Stomach (tissue), 8 donors: ENCODE measurements at regions not wholly inside any gene's neighbourhood (a gene's known extent, or its start where the extent isn't known, plus 50 kb on each side); places are given as distances from the start of the nearest gene placed in this dataset.

Source experiments
- DNase-seq, 2 donors: peaks; one replicate each; pipeline versions ENCODE4 v3.0.0 to v3.0.0-alpha.2; 2013 to 2019
- H3K27ac ChIP-seq, 5 donors: fragments of 200-600 bp in 4 of 5; sonication (generic) in 4 of 5; one replicate each; pipeline ENCODE4 v1.5.1; 2013 to 2019; ENCODE audit warnings: mild to moderate bottlenecking in 1 of 5, moderate library complexity in 1 of 5
- H3K27me3 ChIP-seq, 3 donors: fragments of 200-600 bp; sonication (generic); one replicate each; pipeline ENCODE4 v1.5.1; 2017 to 2019; ENCODE audit warnings: mixed run types in 1 of 3
- H3K36me3 ChIP-seq, 4 donors: fragments of 200-600 bp; sonication (generic); 1 replicate in 3 of 4; 2 replicates in 1 of 4; pipeline ENCODE4 v1.5.1; 2016 to 2019
- H3K4me1 ChIP-seq, 4 donors: fragments of 200-600 bp; sonication (generic); one replicate each; pipeline ENCODE4 v1.5.1; 2016 to 2019
- H3K4me3 ChIP-seq, 4 donors: fragments of 200-600 bp; sonication (generic) in 3 of 4; one replicate each; pipeline ENCODE4 v1.5.1; 2016 to 2019; ENCODE audit warnings: mild to moderate bottlenecking in 1 of 4
- H3K9me3 ChIP-seq, 4 donors: fragments of 200-600 bp; sonication (generic); one replicate each; pipeline ENCODE4 v1.5.1; 2016 to 2019
- EP300 ChIP-seq: sonication (generic); formaldehyde crosslinking; IDR thresholded peaks from one replicate; pipeline ENCODE4 v1.6.1; 2017; ENCODE audit warnings: antibody characterized with exemption
- POLR2A ChIP-seq, 4 donors: fragments of 450-650 bp; IDR thresholded peaks; one replicate each; pipeline ENCODE4 v1.6.1; 2016; ENCODE audit warnings: antibody characterized with exemption in 4 of 4, control low read depth in 2 of 4, mild to moderate bottlenecking in 1 of 4, moderate library complexity in 1 of 4
- POLR2AphosphoS5 ChIP-seq, 3 donors: sonication (generic); formaldehyde crosslinking; IDR thresholded peaks; one replicate each; pipeline ENCODE4 v1.6.1; 2016; ENCODE audit warnings: antibody characterized with exemption in 3 of 3
- WGBS, 5 donors: extraction: QIAGEN DNeasy Blood & Tissue Kit in 3 of 5; methylation state at CpG; one replicate each; pipeline versions ENCODE4 v1.1.5 to v1.1.7; 2013 to 2018; 5-methylcytosine and 5-hydroxymethylcytosine counted together
- intact Hi-C: fragments of 100-400 bp; cut with DNase I; formaldehyde crosslinking; loops from one replicate; pipeline ENCODE4 v1.15.1; 2023; ENCODE audit warnings: low total_unique reads
- TF ChIP-seq, protein P1 (sequence below), 7 experiments: fragments of 450-650 bp in 4 of 7; fragments of 200-600 bp in 3 of 7; sonication (generic) in 3 of 7; IDR thresholded peaks; one replicate each; pipeline ENCODE4 v1.5.1; 2016 to 2019; ENCODE audit warnings: antibody characterized with exemption in 7 of 7, control low read depth in 2 of 7, mild to moderate bottlenecking in 1 of 7
- donor health status: healthy with polysubstance abuse.
- donor health status: Bipolar disorder and iron deficiency.
- donor health status: healthy.

GRCh38 chr12:92032965-92033364, 112.7 kb downstream of the BTG1 start:
- Histone ChIP-seq H3K4me1 (peaks cover 10 to 83% (median 61%) of the 10 kb centered on the region in 4 donors), H3K4me3 (no peak overlapping the region), H3K27ac (peak overlapping the region; percentile 18 to 86 (median 77)), H3K9me3 (no peaks in the 10 kb centered on the region), H3K36me3 (no peaks in the 10 kb centered on the region), H3K27me3 (no peaks in the 10 kb centered on the region)
- intact Hi-C loops: no loop called here
- peak in 1 of 3 donors; percentile 52 for TF ChIP-seq POLR2AphosphoS5 (IDR thresholded peaks at IDR 0.05)
- no peak for TF ChIP-seq EP300
- TF ChIP-seq, protein P1, sequence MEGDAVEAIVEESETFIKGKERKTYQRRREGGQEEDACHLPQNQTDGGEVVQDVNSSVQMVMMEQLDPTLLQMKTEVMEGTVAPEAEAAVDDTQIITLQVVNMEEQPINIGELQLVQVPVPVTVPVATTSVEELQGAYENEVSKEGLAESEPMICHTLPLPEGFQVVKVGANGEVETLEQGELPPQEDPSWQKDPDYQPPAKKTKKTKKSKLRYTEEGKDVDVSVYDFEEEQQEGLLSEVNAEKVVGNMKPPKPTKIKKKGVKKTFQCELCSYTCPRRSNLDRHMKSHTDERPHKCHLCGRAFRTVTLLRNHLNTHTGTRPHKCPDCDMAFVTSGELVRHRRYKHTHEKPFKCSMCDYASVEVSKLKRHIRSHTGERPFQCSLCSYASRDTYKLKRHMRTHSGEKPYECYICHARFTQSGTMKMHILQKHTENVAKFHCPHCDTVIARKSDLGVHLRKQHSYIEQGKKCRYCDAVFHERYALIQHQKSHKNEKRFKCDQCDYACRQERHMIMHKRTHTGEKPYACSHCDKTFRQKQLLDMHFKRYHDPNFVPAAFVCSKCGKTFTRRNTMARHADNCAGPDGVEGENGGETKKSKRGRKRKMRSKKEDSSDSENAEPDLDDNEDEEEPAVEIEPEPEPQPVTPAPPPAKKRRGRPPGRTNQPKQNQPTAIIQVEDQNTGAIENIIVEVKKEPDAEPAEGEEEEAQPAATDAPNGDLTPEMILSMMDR (IDR thresholded peaks at IDR 0.05): no peak
- WGBS, 5 donors: 29 to 66% (median 56%) methylated on average over 3 of the region's 3 CpGs
- peak in 1 of 2 donors; percentile 44 for DNase-seq

DNA sequence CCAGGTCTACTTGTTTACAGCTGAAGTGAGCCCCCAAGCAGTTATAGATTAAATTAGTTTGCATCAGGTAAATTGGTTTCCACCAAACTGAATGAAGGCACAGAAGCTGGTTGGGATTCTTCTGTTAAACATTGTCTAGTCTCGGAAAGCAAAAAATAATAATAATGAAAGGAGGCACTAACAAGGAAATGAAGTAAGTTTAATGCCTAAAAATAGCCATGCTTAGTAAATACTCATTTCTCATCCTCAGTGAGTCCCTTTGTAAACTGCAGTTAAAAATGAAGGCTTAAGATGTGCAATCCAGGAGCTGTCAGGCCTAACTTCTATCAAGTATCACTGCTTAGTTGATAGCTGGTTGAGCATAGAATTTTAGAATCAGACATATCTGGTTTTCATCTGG, 113.5 kb downstream of the BTG1 start:
- H3K36me3 ChIP-seq: no peaks in the 10 kb centered on the region
- H3K27ac ChIP-seq: peak overlapping the region in 4 of 5 donors; percentile 65 to 86 (median 78)
- WGBS, 5 donors: 36 to 81% (median 71%) methylated on average over 1 of the region's 1 CpG
- DNase-seq: no peak
- H3K4me3 ChIP-seq: no peak overlapping the region
- H3K9me3 ChIP-seq: no peaks in the 10 kb centered on the region
- intact Hi-C loops: no loop called here
- H3K4me1 ChIP-seq: peaks cover 10 to 92% (median 63%) of the 10 kb centered on the region in 4 donors
- H3K27me3 ChIP-seq: no peaks in the 10 kb centered on the region
- no peak for TF ChIP-seq EP300
- TF ChIP-seq, protein P1 (IDR thresholded peaks at IDR 0.05): no peak
- TF ChIP-seq POLR2AphosphoS5 (IDR thresholded peaks at IDR 0.05): no peak
- TF ChIP-seq POLR2A (IDR thresholded peaks at IDR 0.05): no peak

DNA sequence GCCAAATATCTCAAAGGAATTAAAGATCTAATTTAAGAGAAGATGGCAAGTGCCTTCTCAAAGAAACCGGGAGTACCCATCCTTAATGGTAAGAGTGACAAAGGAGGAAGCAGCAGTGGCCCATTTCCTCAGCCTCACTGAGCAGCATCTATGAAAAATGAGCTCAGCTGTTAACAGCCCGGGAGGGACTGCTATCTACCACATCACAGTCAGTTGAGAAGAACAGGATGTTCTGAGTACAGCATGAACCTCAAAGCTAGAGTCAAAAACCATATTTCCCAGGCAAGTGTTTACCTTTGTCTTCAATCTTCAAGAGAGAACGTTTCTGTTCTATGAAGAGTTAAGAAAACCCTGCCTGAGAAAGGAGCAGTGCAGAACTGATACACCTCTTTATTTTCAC, 115.0 kb downstream of the BTG1 start:
- Histone ChIP-seq H3K27me3 (no peaks in the 10 kb centered on the region), H3K4me1 (peaks cover 10 to 82% (median 58%) of the 10 kb centered on the region in 4 donors), H3K27ac (peak overlapping the region in 4 of 5 donors; percentile 65 to 86 (median 78)), H3K9me3 (no peaks in the 10 kb centered on the region), H3K4me3 (no peak overlapping the region), H3K36me3 (no peaks in the 10 kb centered on the region)
- DNase-seq: peak; percentile 53 to 74
- peak; percentile 75 for TF ChIP-seq EP300
- TF ChIP-seq POLR2A (IDR thresholded peaks at IDR 0.05): no peak
- TF ChIP-seq POLR2AphosphoS5 (IDR thresholded peaks at IDR 0.05): peak; percentile 84 to 91 (median 85)
- TF ChIP-seq, protein P1 (IDR thresholded peaks at IDR 0.05): no peak
- 2 to 17% (median 4%) methylated on average over 3 of the region's 3 CpGs for WGBS, 5 donors
- intact Hi-C loops: no loop called here

DNA sequence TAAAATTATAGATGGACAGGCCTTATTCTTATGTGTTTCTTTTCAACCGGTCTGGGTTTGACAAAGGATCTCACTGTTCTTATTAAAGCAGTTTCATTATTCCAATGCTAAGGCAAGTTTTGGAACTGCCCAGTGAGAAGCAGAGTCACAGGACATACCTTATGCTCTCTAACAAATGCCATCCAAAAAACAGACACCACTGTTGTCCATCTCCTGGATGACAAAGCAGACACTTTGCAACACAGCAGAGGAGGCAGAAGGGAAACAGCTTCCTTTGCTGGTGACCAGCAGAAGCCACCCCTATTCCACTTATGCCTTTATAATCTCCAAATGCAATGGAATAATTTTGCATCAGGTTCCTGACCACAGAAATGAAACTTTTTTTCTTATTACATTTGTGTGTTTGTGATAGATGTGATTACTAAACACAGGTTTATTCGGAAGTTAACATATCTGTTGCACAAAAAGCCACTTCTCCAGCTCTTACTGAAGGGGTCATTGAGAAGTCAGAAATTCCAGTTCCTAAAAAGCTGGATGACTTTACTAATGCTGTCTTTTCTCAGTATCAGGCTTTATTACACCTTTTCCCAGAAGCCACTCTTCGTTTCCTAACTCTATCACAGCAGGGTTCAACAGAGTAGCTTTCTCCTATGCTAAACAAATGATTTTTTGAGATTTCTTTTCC, 115.6 kb downstream of the BTG1 start:
- H3K27ac ChIP-seq: peak overlapping the region; percentile 37 to 86 (median 77)
- TF ChIP-seq, protein P1 (IDR thresholded peaks at IDR 0.05): no peak
- TF ChIP-seq EP300 (no peak), POLR2AphosphoS5 (IDR thresholded peaks at IDR 0.05) (no peak), POLR2A (IDR thresholded peaks at IDR 0.05) (no peak)
- no peaks in the 10 kb centered on the region for H3K36me3 ChIP-seq
- 37 to 75% (median 46%) methylated on average over 3 of the region's 3 CpGs for whole genome bisulfite sequencing, 5 donors
- H3K4me3 ChIP-seq: no peak overlapping the region
- H3K27me3 ChIP-seq: no peaks in the 10 kb centered on the region
- intact Hi-C loops: no loop called here
- DNase-seq: no peak
- no peaks in the 10 kb centered on the region for H3K9me3 ChIP-seq
- peaks cover 10 to 77% (median 52%) of the 10 kb centered on the region in 4 donors for H3K4me1 ChIP-seq
